GM13977 (cell line): ENCODE measurements at regions not wholly inside any gene's neighbourhood (a gene's known extent, or its start where the extent isn't known, plus 50 kb on each side); places are given as distances from the start of the nearest gene placed in this dataset.

Experiments used
- DNase-seq: peaks from one replicate; pipeline ENCODE4 v3.0.0; 2012; ENCODE audit warnings: low spot score
- in situ Hi-C: fragments of 300-500 bp; cut with MboI; formaldehyde crosslinking; loops from one replicate; pipeline ENCODE4 v1.12.0; 2022; ENCODE audit warnings: low sequenced_read_pairs, low pct_unique_long_range_greater_than_20kb, mixed read lengths, inconsistent platforms; ENCODE audit not compliant: unreplicated experiment
- TF ChIP-seq, protein P1 (sequence below): IDR thresholded peaks from 2 replicates; pipeline ENCODE4 v1.5.1; 2012; ENCODE audit warnings: mild to moderate bottlenecking, control low read depth; ENCODE audit not compliant: insufficient read depth; ENCODE audit errors: extremely low read depth, missing control alignments

DNA sequence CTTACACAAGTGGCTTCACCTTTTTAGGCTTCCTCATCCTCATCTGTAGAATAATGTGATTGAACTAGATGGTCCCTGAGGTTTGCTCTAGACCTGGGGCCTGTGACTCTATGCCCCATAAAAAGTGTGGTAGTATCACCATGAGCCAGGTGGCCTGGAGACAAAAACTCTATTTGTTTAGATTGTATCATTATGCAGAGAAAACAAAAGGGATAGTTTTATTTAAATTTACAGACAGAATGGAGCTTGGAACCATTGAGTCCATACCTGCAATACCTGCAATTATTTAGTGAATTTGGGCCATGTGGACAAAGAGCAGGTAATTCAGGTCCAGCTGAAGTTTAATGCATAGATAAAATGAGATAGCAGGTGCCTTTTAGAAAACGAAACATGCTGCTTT lies 139.5 kb upstream of the RPL34 start:
- DNase-seq, result no peak
- in situ Hi-C loops, result no loop called here
- TF ChIP-seq, protein P1, sequence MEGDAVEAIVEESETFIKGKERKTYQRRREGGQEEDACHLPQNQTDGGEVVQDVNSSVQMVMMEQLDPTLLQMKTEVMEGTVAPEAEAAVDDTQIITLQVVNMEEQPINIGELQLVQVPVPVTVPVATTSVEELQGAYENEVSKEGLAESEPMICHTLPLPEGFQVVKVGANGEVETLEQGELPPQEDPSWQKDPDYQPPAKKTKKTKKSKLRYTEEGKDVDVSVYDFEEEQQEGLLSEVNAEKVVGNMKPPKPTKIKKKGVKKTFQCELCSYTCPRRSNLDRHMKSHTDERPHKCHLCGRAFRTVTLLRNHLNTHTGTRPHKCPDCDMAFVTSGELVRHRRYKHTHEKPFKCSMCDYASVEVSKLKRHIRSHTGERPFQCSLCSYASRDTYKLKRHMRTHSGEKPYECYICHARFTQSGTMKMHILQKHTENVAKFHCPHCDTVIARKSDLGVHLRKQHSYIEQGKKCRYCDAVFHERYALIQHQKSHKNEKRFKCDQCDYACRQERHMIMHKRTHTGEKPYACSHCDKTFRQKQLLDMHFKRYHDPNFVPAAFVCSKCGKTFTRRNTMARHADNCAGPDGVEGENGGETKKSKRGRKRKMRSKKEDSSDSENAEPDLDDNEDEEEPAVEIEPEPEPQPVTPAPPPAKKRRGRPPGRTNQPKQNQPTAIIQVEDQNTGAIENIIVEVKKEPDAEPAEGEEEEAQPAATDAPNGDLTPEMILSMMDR, result no peak

- TF ChIP-seq, protein P1, result no peak
- in situ Hi-C loops, result no loop called here
- DNase-seq, result no peak
Observed at GRCh38 chr4:108477527-108478108, 142.8 kb upstream of the RPL34 start.

DNA sequence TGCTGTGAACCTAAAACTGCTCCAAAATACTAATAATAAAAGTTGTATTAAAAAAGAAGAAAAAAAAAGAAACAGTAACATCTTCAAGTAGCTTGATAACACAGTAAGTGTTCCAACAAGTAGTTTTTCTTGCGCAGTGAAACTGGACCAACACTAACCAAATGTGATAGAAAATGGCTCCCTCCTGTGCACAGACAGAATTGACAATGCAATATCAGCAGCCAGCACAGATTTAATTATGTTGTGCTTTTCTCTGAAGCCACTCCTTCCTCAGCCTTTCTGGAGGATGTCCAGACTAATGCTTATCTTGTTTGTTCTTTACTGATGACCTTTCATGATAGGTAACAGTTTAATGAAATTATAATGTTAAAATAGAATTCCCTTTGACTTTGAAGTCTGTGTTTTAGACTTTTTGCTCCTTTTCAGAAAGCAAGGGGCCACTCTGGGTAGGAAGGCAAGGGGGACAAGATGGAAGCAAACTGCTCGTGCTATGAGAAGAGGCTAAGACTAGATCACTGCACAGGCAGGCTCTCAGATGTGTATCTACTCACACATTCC lies 147.1 kb upstream of the RPL34 start:
- TF ChIP-seq, protein P1, result no peak
- in situ Hi-C loops, result no loop called here
- DNase-seq, result no peak

DNA sequence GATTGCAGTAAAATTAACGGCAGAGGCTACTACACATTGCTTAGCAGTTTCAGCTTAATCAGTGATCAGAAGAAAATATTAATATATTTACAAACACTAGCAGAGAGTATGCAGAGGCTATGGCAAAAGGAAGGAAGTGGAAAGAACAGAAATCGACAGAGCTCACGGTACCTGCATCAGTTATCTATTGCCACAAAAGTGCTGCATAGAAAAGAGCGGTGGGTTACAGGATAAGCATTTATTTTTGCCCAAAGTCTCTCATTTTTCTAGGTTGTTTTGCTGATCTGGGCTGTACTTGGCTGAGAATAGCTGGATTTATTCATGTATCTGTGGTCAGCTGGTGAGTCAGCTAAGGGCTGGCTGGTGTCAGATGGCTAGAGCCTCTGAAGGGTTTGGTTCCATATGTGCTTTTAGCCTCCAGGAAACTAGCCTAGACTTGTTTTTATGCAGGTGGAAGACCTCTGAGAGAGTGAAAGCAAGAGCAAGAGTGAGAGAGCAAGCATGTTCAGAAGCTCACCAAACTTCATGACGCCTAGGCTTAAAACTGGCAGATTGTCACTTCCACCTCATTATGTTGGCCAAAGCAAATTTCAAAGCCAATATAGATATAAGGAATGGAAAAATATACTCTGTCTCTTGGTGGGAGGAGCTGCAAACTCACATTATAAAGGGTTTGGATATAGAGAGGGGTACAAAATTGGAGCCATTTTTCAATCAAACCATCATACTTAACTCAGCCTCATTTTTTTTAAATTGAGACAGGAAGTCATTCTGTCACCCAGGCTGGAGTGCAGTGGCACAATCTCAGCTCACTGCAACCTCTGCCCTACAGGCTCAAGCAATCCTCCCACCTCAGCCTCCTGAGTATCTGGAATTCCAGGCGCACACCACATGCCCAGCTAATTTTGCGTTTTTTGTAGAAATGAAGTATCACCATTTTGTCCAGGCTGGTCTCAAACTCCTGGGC lies 153.2 kb upstream of the RPL34 start:
- DNase-seq, result peak; percentile 24
- TF ChIP-seq, protein P1, result no peak
- in situ Hi-C loops, result no loop called here

- TF ChIP-seq, protein P1, result no peak
- DNase-seq, result no peak
- in situ Hi-C loops, result no loop called here
Observed at GRCh38 chr4:108465886-108466500, 154.4 kb upstream of the RPL34 start.

- no peak for DNase-seq
- TF ChIP-seq, protein P1, result no peak
- in situ Hi-C loops, result no loop called here
Observed at GRCh38 chr4:108458681-108459080, 161.7 kb upstream of the RPL34 start.
